ENCODE measurements at regions not wholly inside any gene's neighbourhood (a gene's known extent, or its start where the extent isn't known, plus 50 kb on each side); places are given as distances from the start of the nearest gene placed in this dataset.

- no peaks in the 10 kb centered on the region for H3K9me3 ChIP-seq
- 92 to 94% methylated on average over 7 to 8 of the region's 23 CpGs for WGBS, 2 donors (ENCODE audit: low coverage in 1 of 2)
- no peaks in the 10 kb centered on the region for H3K27me3 ChIP-seq
- TF ChIP-seq POLR2A (IDR thresholded peaks at IDR 0.05) (no peak), POLR2AphosphoS5 (IDR thresholded peaks at IDR 0.05) (no peak), CTCF (IDR thresholded peaks at IDR 0.05) (no peak), EP300 (IDR thresholded peaks at IDR 0.05) (no peak)
- ATAC-seq = no peak
- no peak overlapping the region for H3K4me3 ChIP-seq
- H3K36me3 ChIP-seq = peaks cover 0 to 100% of the 10 kb centered on the region in 2 donors
- no peak overlapping the region for H3K27ac ChIP-seq
- H3K4me1 ChIP-seq = no peaks in the 10 kb centered on the region
These were observed 126.2 kb downstream of the PTPRS start for GRCh38 chr19:5214371-5214770.

- Histone ChIP-seq H3K27ac (no peak overlapping the region), H3K27me3 (no peaks in the 10 kb centered on the region), H3K4me1 (no peaks in the 10 kb centered on the region), H3K9me3 (no peaks in the 10 kb centered on the region), H3K36me3 (peaks cover 0 to 100% of the 10 kb centered on the region in 2 donors), H3K4me3 (no peak overlapping the region)
- WGBS, 2 donors (ENCODE audit: low coverage in 1 of 2) = 87% methylated on average over 2 of the region's 3 CpGs; no CpG with 5 or more reads in 1 of the 2 donors
- ATAC-seq = no peak
- TF ChIP-seq POLR2AphosphoS5 (IDR thresholded peaks at IDR 0.05) = no peak
- TF ChIP-seq EP300 (IDR thresholded peaks at IDR 0.05) = no peak
- no peak for TF ChIP-seq POLR2A (IDR thresholded peaks at IDR 0.05)
- no peak for TF ChIP-seq CTCF (IDR thresholded peaks at IDR 0.05)
These were observed 126.9 kb downstream of the PTPRS start for GRCh38 chr19:5213667-5214066.

- H3K36me3 ChIP-seq = peaks cover 0 to 100% of the 10 kb centered on the region in 2 donors
These were observed 128.5 kb downstream of the PTPRS start for GRCh38 chr19:5212101-5212500.

GRCh38 chr19:5211217-5211822, 129.3 kb downstream of the PTPRS start:
- Histone ChIP-seq H3K27me3 (no peaks in the 10 kb centered on the region), H3K4me1 (no peaks in the 10 kb centered on the region), H3K27ac (no peak overlapping the region), H3K36me3 (peaks cover 0 to 100% of the 10 kb centered on the region in 2 donors), H3K9me3 (no peaks in the 10 kb centered on the region), H3K4me3 (no peak overlapping the region)
- no peak for ATAC-seq
- TF ChIP-seq POLR2A (IDR thresholded peaks at IDR 0.05) (no peak), POLR2AphosphoS5 (IDR thresholded peaks at IDR 0.05) (no peak), EP300 (IDR thresholded peaks at IDR 0.05) (no peak), CTCF (IDR thresholded peaks at IDR 0.05) (no peak)
- WGBS, 2 donors (ENCODE audit: low coverage in 1 of 2) = 95 to 96% methylated on average over 3 to 4 of the region's 9 CpGs

More at GRCh38 chr19:5212101-5212500, 128.5 kb downstream of the PTPRS start:
- Histone ChIP-seq H3K4me1 (no peaks in the 10 kb centered on the region), H3K9me3 (no peaks in the 10 kb centered on the region), H3K27ac (no peak overlapping the region), H3K4me3 (no peak overlapping the region), H3K27me3 (no peaks in the 10 kb centered on the region)
- TF ChIP-seq CTCF (IDR thresholded peaks at IDR 0.05) = no peak
- TF ChIP-seq POLR2AphosphoS5 (IDR thresholded peaks at IDR 0.05) = no peak
- no peak for TF ChIP-seq POLR2A (IDR thresholded peaks at IDR 0.05)
- no peak for TF ChIP-seq EP300 (IDR thresholded peaks at IDR 0.05)
- 80% methylated on average over 1 of the region's 30 CpGs; no CpG with 5 or more reads in 1 of the 2 donors for WGBS, 2 donors (ENCODE audit: low coverage in 1 of 2)
- no peak for ATAC-seq

GRCh38 chr19:5210556-5210955, 130.1 kb downstream of the PTPRS start:
- Histone ChIP-seq H3K27ac (no peak overlapping the region), H3K36me3 (peaks cover 0 to 96% of the 10 kb centered on the region in 2 donors), H3K27me3 (no peaks in the 10 kb centered on the region), H3K4me1 (no peaks in the 10 kb centered on the region), H3K4me3 (no peak overlapping the region), H3K9me3 (no peaks in the 10 kb centered on the region)
- TF ChIP-seq POLR2A (IDR thresholded peaks at IDR 0.05) = no peak
- TF ChIP-seq CTCF (IDR thresholded peaks at IDR 0.05) = no peak
- no peak for TF ChIP-seq POLR2AphosphoS5 (IDR thresholded peaks at IDR 0.05)
- TF ChIP-seq EP300 (IDR thresholded peaks at IDR 0.05) = no peak
- ATAC-seq = no peak
- 75% methylated on average over 2 of the region's 23 CpGs; no CpG with 5 or more reads in 1 of the 2 donors for WGBS, 2 donors (ENCODE audit: low coverage in 1 of 2)

Measured in gastroesophageal sphincter (tissue), 4 donors.